Activated naive CD8-positive, alpha-beta T cell treated with anti-CD3 and anti-CD28 coated beads, Interleukin-2, amount 50 U/mL, for 16 hours (primary cell): ENCODE measurements at regions not wholly inside any gene's neighbourhood (a gene's known extent, or its start where the extent isn't known, plus 50 kb on each side); places are given as distances from the start of the nearest gene placed in this dataset.
"Not testable (repeated sequence)": the region's sequence is repeated elsewhere in the genome, so short reads cannot be mapped to it uniquely, and the experiment has no call there.

ENCODE experiments used
- DNase-seq: peaks from one replicate; pipeline ENCODE4 v3.0.0-alpha.2; 2020; ENCODE audit warnings: low read depth, low spot score

DNA sequence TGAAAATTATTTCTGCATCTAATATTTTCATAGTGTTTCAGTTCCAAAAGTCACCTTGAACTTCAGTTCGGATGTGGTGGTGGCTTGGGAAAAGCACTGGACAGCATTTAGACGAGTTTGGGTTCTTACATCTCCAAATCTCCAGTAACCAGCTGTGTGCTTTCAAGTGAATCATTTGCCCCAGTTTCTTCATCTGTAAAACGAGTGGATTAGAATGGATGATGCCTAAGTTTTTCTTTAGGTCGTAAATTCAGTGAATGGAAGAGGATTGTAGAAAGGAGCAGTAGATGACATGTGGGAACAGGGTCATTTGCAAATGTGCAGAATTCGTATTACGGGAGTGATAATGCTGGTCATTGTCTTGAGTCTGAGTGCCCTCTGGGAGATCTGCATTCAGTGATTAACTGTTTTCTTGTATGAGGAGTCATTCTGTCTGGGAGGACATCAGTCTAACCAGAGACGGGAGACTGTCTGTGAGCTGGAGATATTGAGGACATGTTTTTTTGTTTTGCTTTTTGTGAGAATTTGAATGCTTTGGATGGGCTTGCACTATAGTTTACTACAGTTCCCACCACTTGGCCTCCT is 641.6 kb upstream of the TBL1XR1 start:
- DNase-seq: no peak

DNA sequence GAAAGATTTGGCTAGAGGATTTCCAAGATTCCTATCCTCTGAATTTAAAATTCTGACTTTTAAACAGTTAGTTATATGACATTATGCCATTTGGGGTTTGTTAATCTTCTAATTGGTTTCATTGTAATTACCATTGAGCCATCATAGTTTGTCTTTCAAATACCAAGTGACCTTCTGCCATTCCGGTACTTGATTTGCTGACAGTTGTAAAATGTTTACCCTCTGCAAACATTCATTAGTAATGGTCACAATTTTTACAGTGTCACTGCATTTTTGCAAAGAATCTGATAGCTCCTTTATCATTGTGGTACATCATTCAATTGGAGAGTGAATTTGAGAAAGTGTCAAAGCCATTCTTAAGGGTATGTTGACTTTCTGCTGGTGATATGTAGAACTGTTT is 645.0 kb upstream of the TBL1XR1 start:
- no peak for DNase-seq

DNA sequence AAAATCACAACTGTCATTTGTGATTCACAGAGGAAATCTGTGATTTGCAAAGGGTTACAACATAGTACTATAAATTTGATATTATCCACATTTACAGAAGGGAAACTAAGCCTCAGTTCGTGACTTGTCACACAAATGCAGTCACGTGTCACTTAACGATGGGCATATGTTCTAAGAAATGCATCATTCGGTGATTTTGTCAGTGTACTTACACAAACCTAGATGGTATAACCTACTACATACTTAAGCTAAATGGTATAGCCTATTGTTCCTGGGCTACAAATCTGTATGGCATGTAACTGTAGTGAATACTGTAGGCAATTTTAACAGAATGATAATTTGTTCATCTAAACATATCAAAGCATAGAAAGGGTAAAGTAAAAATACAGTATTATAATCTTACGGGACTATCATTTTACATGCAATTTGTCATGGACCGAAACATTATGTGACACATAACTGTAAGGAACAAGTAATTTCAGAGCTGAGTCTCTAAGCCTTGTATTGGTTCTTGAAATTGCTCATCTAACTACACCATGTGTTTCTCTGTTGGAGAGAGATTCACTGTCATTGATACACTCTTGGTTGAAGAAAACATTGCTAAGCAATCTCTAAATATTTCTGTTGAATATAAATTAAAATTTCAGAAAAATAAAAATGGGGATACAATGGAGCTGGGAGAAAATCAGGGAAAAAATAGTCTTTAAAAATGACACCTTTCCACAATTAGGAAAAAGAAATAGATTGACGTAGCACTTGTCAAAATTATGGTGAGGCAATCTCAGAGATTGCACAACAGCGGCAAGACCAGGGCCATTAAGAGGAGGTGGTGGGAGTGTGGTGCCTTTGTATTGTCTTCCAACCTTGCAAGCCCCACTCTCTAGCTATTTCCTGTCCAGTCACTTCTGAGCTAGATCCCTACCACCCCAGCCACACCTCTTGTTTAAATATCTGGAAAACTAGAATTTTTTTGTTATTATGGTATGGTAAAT is 645.8 kb upstream of the TBL1XR1 start:
- no peak for DNase-seq

DNA sequence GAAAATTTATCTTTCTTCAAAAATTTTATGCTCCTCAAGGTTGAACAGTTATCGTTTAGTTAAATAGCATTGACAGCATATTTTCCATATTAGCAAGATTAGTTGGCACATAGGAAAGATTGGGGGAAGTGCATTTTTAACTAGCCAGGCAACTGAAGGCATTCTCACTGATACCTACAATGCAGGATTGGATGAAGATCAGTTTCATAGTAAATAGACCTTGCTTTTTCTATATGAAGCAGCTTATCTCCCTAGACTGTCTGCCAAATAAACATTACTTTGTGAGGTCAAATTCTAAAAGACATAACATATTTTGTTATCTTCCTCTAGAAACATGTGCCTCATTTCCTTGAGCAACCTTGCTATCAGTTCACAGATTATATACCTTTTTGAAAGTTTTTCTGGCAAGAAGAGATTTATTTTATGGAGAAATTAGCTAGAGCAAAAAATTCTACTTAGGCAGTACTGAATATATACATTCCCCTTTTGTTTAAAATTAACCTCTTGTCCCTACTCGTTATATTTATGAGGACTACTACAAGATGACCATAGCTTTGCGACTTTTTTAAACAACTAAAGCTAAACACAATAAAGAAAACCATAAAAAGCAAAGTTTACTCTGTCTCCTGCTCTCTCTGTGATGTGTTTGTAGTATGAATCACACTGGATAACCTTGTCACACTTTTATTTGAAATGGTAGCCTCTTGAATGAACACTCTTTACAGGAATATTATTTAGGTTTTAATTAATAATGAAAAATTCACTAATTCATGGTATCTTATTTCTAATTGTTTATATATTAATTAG is 654.9 kb upstream of the TBL1XR1 start:
- DNase-seq: no peak

DNA sequence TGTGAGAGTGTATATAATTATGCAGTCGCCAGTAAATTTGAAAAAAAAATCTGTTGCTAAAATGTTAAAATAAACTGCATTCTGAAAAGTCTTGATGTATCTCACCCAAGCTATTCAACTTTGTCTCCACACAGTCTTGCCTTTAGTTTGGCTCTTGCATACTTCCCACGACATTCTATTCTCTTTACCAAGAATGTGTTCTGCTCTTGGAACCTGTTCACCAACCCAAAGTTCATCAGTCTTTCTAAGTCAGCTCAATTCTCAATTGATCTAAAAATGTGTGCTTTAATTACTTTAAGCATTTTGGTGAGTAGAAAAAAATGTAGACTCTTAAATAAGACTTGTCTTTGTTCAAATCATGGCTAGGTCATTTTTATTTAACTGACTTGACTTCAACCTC is 657.7 kb upstream of the TBL1XR1 start:
- DNase-seq: no peak

DNA sequence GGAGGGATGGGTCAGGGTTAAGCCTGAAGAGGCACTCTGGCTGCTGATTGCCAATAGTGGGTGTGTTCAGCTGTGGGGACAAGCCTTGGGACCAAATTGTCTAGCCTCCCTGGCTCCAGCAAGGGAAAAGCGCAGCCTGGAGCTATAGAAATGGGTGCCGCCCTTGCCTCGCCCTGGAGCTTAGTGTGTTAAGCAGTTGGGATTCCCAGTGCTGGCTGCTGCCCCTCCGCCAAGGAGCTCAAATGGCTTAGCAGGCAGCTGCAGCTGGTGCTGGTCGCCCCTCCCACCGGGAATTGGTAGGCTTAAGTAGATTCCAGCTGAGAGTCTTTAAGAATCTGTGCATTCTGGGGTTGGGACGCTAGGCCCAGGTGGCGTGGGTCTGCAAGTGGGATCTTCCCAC is 662.9 kb upstream of the TBL1XR1 start:
- no peak for DNase-seq

DNA sequence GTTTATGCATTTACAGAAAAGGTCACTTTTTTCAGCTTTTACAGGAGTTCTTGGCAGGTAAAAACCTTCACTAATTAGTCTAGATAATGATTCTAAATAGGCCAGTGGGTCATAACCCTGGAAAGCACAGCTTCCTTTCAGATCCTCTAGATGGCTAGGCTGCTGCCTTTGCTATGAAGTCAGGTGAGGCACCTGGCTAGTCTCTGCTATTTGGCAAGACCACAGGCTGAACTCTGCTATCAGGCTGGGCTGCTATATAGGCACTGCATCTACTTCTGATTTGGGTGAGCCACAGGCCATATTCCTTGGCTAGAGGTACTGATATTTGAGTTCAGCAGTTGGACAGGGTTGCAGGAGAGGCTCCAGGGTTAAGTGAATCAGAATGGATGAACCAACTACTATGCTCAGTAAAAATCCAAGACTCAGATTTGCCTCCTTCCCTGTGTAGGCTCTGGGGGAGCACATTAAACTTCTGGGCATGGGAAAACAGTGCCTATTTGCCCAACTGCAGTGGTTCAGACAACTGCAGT is 665.7 kb upstream of the TBL1XR1 start:
- no peak for DNase-seq

DNA sequence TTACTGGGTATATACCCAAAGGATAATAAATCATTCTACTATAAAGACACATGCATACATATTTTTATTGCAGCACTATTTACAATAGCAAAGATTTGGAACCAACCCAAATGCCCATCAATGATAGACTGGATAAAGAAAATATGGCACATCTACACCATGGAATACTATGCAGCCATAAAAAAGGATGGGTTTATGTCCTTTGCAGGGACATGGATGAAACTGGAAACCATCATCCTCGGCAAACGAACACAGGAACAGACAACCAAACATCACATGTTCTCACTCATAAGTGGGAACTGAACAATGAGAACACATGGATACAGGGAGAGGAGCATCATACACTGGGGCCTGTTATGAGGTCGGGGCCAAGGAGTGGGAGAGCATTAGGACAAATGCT is 665.0 kb upstream of the KCNMB2 start:
- DNase-seq: not testable (repeated sequence)

DNA sequence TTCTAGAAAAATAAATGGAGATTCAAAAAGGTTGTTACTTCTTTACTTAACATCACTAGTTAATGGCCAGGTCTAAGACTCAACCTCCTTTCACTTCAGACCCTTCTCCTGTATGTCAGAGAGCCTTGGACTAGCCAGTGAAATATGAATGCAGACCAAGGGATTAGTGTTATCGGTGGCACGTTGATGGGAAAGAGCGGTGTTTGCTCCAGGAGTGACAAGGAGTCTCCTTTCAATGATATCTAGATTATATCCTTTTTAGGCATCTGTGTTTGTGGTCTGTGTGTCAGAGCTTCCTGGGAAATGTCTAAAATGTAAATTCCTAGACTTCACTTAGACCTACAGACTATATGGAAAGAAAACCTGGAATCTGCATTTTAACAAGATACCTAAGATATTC is 658.0 kb upstream of the KCNMB2 start:
- no peak for DNase-seq

DNA sequence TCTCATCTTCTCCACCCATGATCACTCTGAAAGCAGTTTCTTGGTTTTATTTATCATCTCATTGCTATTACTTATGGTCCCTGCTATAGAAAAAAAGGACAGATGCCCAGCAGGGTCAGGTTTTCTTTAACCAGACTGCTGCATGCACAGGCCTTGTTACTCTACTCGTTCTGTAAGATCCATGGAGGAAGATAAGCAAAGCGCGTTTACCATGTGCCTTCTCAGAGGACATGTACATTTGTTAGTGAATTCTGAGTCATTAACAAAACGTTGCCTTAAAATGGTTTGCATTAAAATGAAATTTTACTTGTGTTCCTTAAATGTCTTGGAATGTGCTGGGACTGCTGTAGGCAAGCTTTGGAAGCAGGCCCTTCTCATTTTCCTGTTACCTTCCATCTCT is 657.3 kb upstream of the KCNMB2 start:
- DNase-seq: no peak

DNA sequence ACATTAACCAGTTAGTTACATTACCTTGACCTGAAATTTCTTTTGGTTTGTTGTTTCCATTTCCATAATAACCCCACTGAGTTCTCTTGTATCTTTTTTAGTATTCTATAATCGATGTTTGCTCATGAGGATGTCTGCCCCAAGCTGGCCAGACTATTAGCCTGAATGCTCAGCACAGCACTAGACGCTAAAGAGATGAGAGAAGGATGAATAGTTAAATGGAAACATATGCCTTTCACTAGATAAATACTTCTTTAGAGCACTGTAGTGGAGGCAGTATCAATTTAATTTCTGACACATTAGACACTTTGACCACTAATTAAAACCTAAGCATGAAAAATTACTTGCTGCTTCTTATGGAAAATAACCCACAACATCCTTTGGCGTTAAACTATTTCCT is 654.9 kb upstream of the KCNMB2 start:
- DNase-seq: no peak

DNA sequence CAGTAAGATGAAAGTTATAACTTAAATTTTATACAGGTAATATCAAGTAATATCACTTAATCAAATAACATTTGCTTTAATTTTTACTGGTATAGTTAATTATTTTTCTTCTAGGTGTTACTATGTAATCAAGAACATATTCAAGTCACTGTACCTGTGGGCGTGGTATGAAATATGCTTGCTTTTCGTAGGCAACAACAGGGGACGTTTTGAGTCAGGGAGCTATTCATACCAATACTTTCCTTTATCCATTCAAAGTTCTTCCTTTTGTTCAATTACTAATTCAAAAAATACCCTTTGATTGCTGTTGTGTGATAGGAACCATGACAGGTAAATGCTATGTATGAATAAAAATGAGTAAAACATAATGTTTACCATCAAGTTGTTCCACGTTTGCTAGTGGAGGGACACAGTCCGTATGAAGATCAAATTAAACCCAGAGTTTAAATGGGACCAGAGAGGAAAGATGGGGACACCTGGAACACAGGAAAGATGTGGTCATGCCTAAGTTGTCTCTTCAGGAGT is 654.0 kb upstream of the KCNMB2 start:
- DNase-seq: no peak

DNA sequence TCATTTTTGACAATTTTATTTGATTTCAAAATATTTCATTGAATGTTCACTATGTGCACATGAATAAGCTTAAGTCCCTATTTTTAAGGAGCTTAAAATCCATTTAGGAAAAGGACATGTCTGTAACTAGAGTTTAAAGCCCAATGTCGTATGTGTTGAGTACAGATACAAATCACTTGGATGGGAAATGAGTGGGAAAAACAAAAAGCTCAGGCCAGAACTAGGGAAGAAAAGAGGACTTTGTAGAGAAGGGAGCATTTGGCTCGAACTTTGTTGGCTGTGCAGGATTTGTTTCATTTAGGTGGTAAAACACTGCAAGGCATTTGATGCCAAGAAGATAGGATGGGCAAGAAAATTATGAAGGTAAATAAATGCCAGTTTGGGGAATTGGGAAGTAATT is 653.1 kb upstream of the KCNMB2 start:
- no peak for DNase-seq

DNA sequence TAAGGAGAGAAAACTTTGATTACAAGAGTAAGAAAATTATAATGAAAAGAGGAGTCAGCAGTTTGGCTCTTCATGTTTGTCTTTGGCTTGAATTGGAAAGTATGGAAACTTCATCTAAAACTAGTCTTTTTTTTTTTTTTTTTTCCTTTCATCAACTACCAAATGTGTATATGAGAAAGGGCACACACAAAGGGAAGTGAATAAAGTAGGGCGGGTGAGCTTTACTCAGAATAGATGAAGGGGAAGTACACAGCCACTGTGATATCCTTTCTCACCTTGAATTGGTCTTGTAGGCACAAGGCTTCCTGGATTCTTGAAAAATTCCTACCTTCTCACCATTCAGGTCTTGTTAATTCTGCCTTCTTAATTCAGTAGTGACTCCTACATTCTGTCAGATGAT is 652.3 kb upstream of the KCNMB2 start:
- DNase-seq: no peak

DNA sequence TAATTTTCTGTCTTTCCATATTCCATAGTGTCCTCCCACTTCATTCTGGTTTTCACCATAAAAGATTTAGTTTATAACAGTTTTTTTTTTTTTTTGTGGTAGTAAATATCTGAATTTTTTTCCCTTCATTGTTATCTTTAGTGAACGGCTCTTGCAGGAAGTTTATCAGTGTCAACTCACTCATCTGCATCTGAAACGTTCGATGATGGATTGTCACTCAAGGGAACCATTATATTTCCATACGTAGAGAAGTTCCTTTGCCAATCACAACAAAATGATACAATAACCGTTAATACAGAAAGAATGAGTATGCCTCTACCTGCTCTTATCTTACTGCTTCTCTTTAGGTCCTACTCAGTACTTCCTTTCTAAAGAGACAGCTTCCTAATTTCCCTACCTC is 651.2 kb upstream of the KCNMB2 start:
- no peak for DNase-seq

DNA sequence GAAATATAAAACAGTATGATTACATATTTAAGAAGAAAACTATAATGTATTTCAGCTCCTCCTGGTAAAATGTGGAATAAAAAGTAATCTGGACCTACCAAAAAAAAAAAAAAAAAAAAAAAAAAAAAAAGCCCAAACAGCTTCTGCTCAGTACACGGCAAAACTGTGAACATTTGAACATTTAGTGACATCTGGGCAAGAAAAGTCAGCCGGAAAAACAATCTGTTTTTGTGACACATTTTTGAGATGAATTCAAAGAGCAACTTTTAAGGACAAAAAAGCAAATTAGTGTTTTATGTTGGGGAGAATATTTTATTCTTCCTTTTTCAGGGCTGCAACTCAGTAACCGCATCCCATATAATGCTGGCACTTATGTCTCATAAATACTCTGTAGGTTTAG is 649.7 kb upstream of the KCNMB2 start:
- no peak for DNase-seq

DNA sequence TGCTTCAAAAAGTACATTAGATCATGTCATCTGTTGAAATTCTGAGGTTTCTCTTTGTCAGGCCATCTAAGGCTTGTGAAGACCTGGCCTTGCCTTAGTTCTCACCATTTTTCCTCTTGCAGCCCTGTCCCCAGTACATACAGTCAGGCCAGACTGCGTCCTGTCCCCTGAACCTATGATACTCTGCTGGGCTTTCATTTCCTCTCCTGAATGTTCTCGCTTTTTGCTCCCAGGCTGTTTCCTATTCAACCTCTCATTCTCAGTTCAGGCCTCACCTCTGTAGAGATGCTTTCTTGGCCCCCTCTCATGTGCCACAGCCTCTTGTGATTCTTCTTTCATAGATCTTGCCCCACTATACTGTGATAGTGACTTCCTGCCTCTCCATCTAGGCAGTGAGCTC is 648.8 kb upstream of the KCNMB2 start:
- DNase-seq: no peak

DNA sequence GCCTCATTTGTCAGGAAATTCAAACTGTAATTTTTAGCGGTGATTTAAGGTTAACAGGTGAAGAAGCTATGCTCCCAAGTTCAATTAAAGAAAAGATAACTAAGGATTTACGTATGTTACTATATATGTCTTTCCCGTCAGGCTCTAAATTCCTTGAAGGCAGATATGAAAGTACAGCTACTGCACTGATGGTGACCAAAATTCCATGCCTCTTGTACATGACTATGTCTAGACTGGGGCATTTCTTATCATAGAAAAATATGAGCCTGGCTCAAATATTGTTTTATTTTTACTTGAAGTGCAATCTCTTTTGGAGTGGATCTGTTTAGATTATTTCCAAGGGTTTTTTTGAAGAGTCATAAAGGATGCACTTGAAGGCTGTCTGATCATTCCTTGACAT is 647.1 kb upstream of the KCNMB2 start:
- DNase-seq: no peak

DNA sequence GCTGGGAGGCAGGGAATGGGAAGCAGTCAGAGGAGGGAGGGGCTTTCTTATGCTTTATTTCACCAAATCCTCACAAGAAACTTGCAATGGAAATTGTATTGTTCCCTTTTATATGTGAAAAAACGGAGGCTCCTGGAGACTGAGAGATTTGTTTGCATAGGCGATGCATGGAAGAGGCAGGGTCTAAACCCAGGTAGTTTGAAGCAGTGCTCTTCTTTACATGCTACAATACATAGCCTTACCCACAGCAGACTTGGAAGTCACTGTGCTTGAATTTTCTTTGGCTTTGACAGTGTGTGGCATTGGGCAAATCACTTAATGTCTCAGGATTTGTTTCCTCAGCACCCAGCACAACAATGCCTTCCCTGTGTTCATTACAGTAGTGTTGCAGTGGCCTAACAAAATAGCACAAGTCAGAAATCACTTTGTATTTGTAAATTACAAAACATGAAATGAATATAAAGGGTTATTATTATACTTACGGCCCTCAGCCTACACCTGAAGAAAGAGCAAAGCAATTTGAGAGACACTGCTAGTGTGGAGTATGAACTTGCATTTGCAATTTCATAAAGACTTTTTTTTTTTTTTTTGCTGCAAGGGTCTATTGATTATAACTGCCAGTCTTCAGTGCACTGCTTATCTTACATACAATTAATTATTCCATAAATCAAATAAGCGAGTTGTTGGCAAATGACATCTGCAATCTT is 646.4 kb upstream of the KCNMB2 start:
- no peak for DNase-seq

DNA sequence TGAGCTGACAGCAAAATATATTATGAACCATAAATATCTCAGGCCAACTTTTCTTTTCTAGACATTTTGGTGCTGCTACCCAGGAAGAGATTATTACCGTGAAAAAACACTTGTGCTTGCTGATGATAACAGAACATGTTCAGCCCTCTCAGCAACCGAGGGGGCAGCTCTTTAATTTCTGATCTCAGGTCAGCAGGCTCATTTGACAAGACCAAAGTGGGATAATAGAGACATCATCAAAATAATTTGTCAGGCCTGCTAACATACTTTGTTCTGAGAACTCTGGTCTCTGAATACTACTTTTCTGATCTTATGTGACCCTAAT is 645.9 kb upstream of the KCNMB2 start:
- DNase-seq: no peak

DNA sequence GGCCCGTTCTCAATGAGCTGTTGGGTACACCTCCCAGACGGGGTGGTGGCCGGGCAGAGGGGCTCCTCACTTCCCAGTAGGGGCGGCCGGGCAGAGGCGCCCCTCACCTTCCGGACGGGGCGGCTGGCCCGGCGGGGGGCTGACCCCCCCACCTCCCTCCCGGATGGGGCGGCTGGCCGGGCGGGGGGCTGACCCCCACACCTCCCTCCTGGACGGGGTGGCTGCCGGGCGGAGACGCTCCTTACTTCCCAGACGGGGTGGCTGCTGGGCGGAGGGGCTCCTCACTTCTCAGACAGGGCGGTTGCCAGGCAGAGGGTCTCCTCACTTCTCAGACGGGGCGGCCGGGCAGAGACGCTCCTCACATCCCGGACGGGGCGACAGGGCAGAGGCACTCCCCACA is 644.7 kb upstream of the KCNMB2 start:
- DNase-seq: not testable (repeated sequence)
